ENCODE measurements at regions not wholly inside any gene's neighbourhood (a gene's known extent, or its start where the extent isn't known, plus 50 kb on each side); places are given as distances from the start of the nearest gene placed in this dataset.

DNA sequence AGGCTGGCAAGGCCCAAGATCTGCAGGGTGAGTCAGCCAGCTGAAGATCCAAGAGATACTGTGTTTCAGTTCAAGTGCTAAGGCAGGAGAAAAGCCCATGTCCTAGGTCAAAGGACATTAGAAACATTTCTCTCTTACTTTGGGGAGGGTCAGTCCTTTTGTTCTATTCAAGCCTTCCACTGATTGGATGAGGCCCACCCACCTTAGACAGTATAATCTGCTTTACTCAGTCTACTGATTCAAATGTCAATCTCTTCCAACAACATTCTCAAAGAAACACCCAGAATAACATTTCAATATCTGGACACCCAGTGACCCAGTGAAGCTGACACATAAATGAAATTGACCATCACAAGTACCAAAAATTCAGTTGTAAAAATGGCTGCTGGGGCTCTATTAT lies 367.8 kb upstream of the ZP4 start:
- CTCF ChIA-PET, result no interaction called here
- no peak overlapping the region for H3K27ac ChIP-seq
- POLR2A ChIA-PET (ENCODE audit: low non-redundant PET), result no interaction called here
- TF ChIP-seq, protein P1, sequence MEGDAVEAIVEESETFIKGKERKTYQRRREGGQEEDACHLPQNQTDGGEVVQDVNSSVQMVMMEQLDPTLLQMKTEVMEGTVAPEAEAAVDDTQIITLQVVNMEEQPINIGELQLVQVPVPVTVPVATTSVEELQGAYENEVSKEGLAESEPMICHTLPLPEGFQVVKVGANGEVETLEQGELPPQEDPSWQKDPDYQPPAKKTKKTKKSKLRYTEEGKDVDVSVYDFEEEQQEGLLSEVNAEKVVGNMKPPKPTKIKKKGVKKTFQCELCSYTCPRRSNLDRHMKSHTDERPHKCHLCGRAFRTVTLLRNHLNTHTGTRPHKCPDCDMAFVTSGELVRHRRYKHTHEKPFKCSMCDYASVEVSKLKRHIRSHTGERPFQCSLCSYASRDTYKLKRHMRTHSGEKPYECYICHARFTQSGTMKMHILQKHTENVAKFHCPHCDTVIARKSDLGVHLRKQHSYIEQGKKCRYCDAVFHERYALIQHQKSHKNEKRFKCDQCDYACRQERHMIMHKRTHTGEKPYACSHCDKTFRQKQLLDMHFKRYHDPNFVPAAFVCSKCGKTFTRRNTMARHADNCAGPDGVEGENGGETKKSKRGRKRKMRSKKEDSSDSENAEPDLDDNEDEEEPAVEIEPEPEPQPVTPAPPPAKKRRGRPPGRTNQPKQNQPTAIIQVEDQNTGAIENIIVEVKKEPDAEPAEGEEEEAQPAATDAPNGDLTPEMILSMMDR (conservative IDR thresholded peaks at IDR 0.05; ENCODE audit: low read depth), result no peak
- DNase-seq (ENCODE audit: low spot score), result no peak

- no peak overlapping the region for H3K27ac ChIP-seq
- ChIA-PET POLR2A (ENCODE audit: low non-redundant PET) (no interaction called here), CTCF (interaction anchor here (0.7 kb wide), 1 partner anchor 17 kb away, joined by 3 read pairs; no protein-coding TSS in a partner anchor)
- TF ChIP-seq, protein P1 (conservative IDR thresholded peaks at IDR 0.05; ENCODE audit: low read depth), result no peak
- DNase-seq (ENCODE audit: low spot score), result no peak
Observed at GRCh38 chr1:238257018-238257621, 366.4 kb upstream of the ZP4 start.

GRCh38 chr1:238254935-238255334 lies 364.2 kb upstream of the ZP4 start:
- CTCF ChIA-PET, result no interaction called here
- no peak for DNase-seq (ENCODE audit: low spot score)
- POLR2A ChIA-PET (ENCODE audit: low non-redundant PET), result no interaction called here
- TF ChIP-seq, protein P1 (conservative IDR thresholded peaks at IDR 0.05; ENCODE audit: low read depth), result no peak
- H3K27ac ChIP-seq, result no peak overlapping the region

- H3K27ac ChIP-seq, result no peak overlapping the region
- peak; percentile 46 for DNase-seq (ENCODE audit: low spot score)
- ChIA-PET POLR2A (ENCODE audit: low non-redundant PET) (no interaction called here), CTCF (interaction anchor here (0.6 to 1.0 kb wide), 3 partner anchors 382 to 1341 kb away, joined by 3 to 4 read pairs (median 3); no protein-coding TSS in a partner anchor)
- TF ChIP-seq, protein P1 (conservative IDR thresholded peaks at IDR 0.05; ENCODE audit: low read depth), result peak; percentile 59
Observed at GRCh38 chr1:238252033-238252802, 361.5 kb upstream of the ZP4 start.

DNA sequence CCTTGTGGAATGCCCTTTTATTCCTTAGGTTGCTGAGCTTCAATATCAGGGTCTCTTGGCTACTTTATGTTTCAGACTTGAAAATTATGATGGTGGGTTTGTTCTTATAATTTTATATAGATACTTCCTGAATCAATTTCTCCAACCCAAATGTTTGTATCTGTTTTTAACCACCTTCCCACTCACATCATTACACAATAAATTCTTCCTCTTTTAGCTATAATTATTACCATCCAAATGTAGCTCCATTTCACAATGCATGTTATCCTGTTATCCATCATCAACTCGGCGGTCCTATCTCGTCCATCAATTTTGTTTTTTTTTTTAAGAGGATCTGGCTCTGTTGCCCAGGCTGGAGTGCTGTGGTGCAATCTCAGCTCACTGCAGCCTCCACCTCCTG lies 357.6 kb upstream of the ZP4 start:
- TF ChIP-seq, protein P1 (conservative IDR thresholded peaks at IDR 0.05; ENCODE audit: low read depth), result no peak
- CTCF ChIA-PET, result interaction anchor here (0.8 kb wide), 1 partner anchor 384 kb away, joined by 9 read pairs; no protein-coding TSS in a partner anchor
- DNase-seq (ENCODE audit: low spot score), result no peak
- POLR2A ChIA-PET (ENCODE audit: low non-redundant PET), result no interaction called here
- no peak overlapping the region for H3K27ac ChIP-seq

DNA sequence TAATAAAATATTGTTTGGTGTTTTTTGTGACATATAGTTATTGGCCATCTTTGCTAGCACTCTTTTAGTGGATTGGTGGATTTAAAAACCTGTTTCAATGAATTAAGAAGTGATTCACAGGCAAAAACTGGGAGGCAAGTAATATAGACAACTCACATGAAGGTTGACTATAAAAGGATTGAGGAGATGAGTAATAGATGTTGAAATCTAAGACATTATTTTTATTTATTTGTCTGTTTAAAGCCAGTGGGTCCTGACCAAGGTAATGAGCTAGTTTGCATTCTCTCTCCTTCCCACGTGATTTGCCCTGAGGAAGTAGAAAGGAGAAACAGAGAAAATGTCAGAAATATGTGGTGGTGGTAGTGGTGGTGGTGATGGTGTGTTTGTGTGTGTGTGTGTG lies 351.5 kb upstream of the ZP4 start:
- TF ChIP-seq, protein P1 (conservative IDR thresholded peaks at IDR 0.05; ENCODE audit: low read depth), result no peak
- CTCF ChIA-PET, result interaction anchor here (0.7 kb wide), 1 partner anchor 242 kb away, joined by 4 read pairs; no protein-coding TSS in a partner anchor
- DNase-seq (ENCODE audit: low spot score), result peak; percentile 8
- POLR2A ChIA-PET (ENCODE audit: low non-redundant PET), result no interaction called here
- no peak overlapping the region for H3K27ac ChIP-seq

Data from RWPE1 (cell line).